ENCODE measurements at regions not wholly inside any gene's neighbourhood (a gene's known extent, or its start where the extent isn't known, plus 50 kb on each side); places are given as distances from the start of the nearest gene placed in this dataset.
A peak's percentile ranks its signal among the peaks of the same experiment; 100 is the strongest.

GRCh38 chr22:49638001-49638400 lies 189.7 kb downstream of the BRD1 start:
- DNase-seq, result no peak

- DNase-seq, result no peak
These were observed 190.4 kb downstream of the BRD1 start for GRCh38 chr22:49637255-49637760.

DNA sequence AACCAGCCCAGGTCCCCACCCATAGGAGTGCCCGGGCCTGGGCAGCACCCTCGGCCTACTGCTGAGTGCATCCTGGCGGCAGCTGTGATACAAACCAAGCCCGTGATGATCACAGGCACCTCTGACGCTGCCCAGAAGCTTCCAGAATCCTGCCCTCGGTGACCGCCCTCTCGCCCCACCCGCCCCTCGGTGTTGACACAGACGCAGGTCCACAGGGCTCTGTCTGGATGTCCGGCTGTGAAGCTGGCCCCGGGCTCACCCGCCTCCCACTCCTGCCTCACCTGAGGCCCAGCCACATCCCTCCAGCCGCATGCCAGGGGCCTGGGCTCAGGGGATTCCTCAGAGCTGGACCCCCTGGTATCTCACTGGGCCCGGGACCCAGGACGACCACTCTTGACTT lies 191.0 kb downstream of the BRD1 start:
- no peak for DNase-seq

GRCh38 chr22:49636214-49636613 lies 191.5 kb downstream of the BRD1 start:
- no peak for DNase-seq

DNA sequence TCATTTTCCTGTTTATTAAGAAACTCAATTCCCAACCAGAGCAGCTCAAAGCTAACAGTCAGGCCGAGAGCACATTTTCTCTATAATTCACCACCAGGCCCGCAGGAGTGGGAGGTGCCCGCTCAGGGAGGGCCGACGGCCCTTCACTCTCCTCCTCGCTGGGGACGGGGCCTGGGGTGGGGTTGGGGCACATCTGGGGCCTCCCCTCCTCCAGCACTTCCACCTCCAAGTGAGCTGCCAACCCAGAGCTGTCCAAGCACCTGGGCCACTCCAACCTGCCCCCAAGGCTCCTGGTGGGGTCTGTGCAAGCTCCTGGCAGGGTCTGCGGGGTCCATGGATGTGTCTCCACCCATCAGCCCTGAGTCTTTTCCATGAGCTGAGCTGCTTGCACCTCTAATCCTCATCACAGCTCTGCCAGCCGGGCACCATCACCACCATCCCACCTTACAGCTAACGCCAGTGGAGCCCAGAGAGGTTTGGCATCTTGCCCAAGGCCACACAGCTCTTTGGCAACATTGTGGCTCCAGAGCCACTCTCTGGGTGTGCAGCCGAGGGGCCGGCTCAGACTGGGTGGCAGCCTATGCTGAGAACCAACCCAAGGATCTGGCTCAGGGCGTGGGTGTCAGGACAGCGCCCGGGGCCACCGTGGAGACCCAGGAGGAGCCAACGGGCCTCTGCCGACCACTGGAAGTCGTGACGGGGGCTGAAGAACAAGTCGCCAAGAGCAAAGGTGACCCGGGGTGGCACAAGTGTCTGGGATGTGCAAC lies 193.5 kb downstream of the BRD1 start:
- DNase-seq, result no peak

- no peak for DNase-seq
These were observed 194.7 kb downstream of the BRD1 start for GRCh38 chr22:49633010-49633324.

DNA sequence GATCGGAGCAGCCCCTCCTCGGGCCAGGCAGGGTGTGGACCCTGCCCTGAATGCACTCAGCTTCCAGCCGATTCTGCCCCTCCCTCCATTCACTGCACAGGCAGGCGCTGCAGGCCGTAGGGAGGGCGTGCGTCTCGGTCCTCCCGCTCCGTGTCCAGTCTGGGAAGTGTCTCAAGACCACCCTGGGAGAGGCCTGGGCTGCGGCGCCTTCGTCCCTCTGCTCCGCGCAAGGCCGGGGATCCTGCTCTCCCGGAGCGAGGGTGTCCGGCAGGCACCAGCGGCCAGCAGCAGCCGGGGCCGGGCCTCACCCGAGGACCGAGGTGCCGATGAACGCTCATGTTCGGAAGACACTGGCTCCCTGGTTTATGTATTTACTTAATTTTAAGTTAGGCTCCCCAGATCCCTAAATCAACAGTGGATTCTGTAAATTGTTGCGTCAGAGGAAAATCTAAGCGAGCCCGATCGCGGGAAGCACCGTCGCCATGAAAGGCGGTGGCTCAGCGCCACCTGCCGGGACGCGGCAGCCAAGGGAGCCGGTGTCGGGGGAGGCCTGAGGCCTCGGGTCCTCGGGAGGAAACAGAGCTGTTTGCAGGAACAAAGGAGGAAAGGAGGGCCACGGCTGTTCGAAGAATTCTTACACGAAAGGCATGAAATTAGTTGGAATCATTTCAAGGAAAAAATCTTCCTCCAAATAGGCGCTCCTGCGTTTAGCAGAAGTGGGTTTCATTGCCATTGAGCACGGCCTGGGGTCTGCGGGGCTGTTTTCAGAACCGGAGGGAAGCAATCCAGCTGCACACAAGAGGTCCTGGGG lies 195.3 kb downstream of the BRD1 start:
- DNase-seq, result peak; percentile 36

GRCh38 chr22:49630448-49630946 lies 197.2 kb downstream of the BRD1 start:
- no peak for DNase-seq

- DNase-seq, result no peak
These were observed 197.9 kb downstream of the BRD1 start for GRCh38 chr22:49629586-49630447.

DNA sequence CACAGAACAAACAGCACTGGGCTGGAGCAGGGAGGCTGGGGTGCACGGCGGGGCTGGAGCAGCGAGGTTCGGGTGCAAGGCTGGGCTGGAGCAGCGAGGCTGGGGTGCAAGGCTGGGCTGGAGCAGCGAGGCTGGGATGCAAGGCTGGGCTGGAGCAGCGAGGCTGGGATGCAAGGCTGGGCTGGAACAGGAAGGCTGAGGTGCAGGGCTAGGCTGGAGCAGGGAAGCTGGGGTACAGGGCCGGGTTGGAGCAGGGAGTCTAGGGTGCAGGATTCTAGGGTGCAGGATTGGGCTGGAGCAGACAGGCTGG lies 198.5 kb downstream of the BRD1 start:
- DNase-seq, result no peak

- DNase-seq, result no peak
These were observed 199.0 kb downstream of the BRD1 start for GRCh38 chr22:49628391-49629260.

- DNase-seq, result no peak
These were observed 200.2 kb downstream of the BRD1 start for GRCh38 chr22:49627217-49628181.

GRCh38 chr22:49626361-49627216 lies 201.1 kb downstream of the BRD1 start:
- DNase-seq, result no peak

GRCh38 chr22:49624421-49625177 lies 203.1 kb downstream of the BRD1 start:
- no peak for DNase-seq

DNA sequence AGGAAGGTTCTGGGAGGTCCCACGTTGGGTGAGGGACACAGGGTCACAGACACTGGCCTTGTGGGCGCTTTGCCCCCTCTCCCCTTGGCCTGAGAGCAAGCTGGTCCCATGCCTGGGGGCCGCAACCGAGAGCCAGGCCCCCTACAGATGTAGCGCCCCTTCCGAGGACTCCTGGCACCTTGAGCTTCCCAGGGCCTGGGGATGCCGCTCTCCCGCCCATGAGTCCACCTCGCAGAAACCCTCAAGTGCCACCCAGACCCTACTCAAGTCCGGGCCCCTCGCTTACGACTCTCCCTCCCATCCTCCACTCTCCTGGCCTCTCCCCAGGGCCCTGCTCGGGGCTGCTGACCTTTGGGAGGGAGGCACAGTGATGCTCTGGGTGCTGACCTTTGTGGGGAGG lies 204.0 kb downstream of the BRD1 start:
- DNase-seq, result no peak

DNA sequence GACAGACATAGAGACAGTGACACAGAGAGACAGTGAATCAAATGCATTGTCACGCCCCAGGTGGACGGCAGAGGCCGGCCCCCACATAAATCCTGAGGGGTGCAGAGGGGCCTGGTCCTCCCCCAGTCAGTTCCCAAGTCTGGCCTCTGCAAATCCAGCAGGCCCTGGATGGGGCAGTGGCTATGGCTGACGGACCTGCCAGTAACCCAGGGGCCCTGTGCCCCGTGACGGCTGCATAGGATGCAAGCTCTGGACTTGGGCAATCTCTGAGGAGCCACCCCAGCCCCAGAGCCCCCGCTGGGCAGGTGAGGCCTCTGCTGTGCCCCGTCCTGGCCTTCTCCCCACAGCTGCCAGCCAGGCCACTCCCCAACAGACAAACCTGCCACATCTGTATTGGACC lies 204.5 kb downstream of the BRD1 start:
- DNase-seq, result no peak

DNA sequence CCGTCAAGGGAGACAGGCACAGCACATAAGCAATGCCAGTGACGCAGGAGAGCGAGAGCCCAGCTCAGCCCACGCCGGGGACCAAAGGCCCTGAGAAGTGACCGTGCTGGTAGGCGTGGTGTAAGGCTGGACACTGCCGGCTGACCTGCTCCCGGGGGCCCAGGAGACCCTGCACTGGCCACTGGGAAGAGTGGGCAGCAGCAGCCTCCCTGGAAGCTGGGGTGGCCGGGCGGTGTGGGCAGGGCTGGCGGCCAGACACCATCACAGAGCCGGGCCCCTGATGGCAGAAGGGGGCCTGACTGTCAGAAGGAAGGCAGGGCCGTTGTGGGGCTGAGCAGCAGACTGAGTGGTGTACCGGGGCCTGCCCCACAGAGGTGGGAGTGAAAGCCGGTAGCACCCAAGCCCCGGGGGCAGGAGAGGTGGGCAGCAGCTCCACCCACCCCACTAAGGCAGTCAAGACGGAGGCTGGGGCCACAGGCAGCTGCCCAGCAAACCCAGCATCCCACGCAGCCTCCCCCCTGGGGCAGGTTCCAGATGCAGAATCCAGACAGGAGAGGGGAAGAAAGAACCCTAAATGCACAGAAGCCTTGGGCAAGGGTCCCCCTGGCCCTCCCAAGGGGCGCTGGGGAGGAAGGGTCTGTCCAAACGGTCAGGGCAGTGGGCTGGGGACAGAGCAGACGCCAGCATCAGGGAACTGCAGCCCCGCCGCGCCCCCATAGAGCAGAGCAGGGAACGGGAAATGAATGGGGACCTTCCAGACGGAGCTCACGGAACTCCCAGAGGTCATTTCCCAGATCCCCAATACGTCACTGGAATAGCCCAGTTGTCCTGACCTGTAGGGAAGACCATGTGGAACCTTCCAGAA lies 205.2 kb downstream of the BRD1 start:
- no peak for DNase-seq

GRCh38 chr22:49621601-49622210 lies 206.0 kb downstream of the BRD1 start:
- DNase-seq, result no peak
